Panc1 (cell line): ENCODE measurements at regions not wholly inside any gene's neighbourhood (a gene's known extent, or its start where the extent isn't known, plus 50 kb on each side); places are given as distances from the start of the nearest gene placed in this dataset.

ENCODE experiments used
- ATAC-seq: fragments of 200-7000 bp; cut with Tn5 transposase; 2 replicates; pipeline ENCODE4 v1.9.1; 2020; ENCODE audit warnings: mild to moderate bottlenecking, moderate library complexity
- BruUV-seq: library from RNA; stranded (reverse); fragments of 400-500 nt; replicated peaks from 2 replicates; lab custom pipeline; 2021; lab: Mats Ljungman, UMichigan
- CTCF ChIA-PET: fragments of 300-600 bp; sonication (Branson Sonifier 250); formaldehyde crosslinking; loops from one replicate; lab custom pipeline; 2022; ENCODE audit warnings: antibody characterized with exemption; lab: Charles Lee
- POLR2A ChIA-PET: fragments of 300-600 bp; sonication (Branson Sonifier 250); formaldehyde crosslinking; loops from one replicate; lab custom pipeline; 2022; ENCODE audit warnings: antibody characterized with exemption; lab: Charles Lee
- DNase-seq: peaks from one replicate; pipeline ENCODE4 v3.0.0-alpha.2; 2010; ENCODE audit warnings: low read depth, low spot score
- H3K27ac ChIP-seq: 2 replicates; pipeline ENCODE4 v1.5.1; 2011; ENCODE audit warnings: mild to moderate bottlenecking, low read length, inconsistent platforms
- H3K27me3 ChIP-seq: fragments of 200-500 bp; sonication (Bioruptor generic); 2 replicates; pipeline ENCODE4 v1.6.0; 2014; ENCODE audit warnings: low read length, inconsistent platforms; ENCODE audit not compliant: control insufficient read depth, insufficient read depth
- H3K36me3 ChIP-seq: fragments of 200-500 bp; sonication (Bioruptor generic); 2 replicates; pipeline ENCODE4 v1.5.1; 2014; ENCODE audit warnings: inconsistent platforms, mild to moderate bottlenecking, low read length, moderate library complexity; ENCODE audit not compliant: control insufficient read depth, insufficient read depth
- H3K4me1 ChIP-seq: 2 replicates; pipeline ENCODE4 v1.5.1; 2011; ENCODE audit warnings: inconsistent platforms, mild to moderate bottlenecking, low read length, moderate library complexity; ENCODE audit not compliant: control insufficient read depth, insufficient read depth
- H3K4me3 ChIP-seq, 2 experiments: 2 replicates each; pipeline ENCODE4 v1.5.1; 2011 to 2012; ENCODE audit warnings: low read depth in 2 of 2, low read length in 2 of 2, mild to moderate bottlenecking in 2 of 2, inconsistent platforms in 1 of 2, moderate library complexity in 1 of 2
- H3K9me3 ChIP-seq: fragments of 200-500 bp; sonication (Bioruptor generic); 2 replicates; pipeline ENCODE4 v1.5.1; 2014; ENCODE audit warnings: low read depth, mild to moderate bottlenecking, inconsistent platforms, low read length, moderate library complexity; ENCODE audit not compliant: control insufficient read depth, insufficient read depth
- POLR2AphosphoS5 ChIP-seq: IDR thresholded peaks from 2 replicates; pipeline ENCODE4 v1.6.1; 2012; ENCODE audit warnings: mild to moderate bottlenecking, low read depth, low read length, moderate library complexity
- SIN3A ChIP-seq: IDR thresholded peaks from 2 replicates; pipeline ENCODE4 v1.6.1; 2012; ENCODE audit warnings: low read depth, mild to moderate bottlenecking, low read length, moderate library complexity, borderline replicate concordance; ENCODE audit not compliant: insufficient read depth
- TCF7L2 ChIP-seq: IDR thresholded peaks from 2 replicates; pipeline ENCODE4 v1.6.1; 2011; ENCODE audit warnings: mild to moderate bottlenecking, low read depth, low read length, inconsistent platforms
- in situ Hi-C: cut with HindIII; loops from 2 replicates; pipeline ENCODE4 v1.10.0; 2016; ENCODE audit warnings: low sequenced_read_pairs, low pct_unique_long_range_greater_than_20kb
- intact Hi-C: fragments of 100-400 bp; cut with micrococcal nuclease; formaldehyde crosslinking; loops from one replicate; pipeline ENCODE4 v1.10.0; 2022; ENCODE audit not compliant: unreplicated experiment
- TF ChIP-seq, protein P1 (sequence below), 2 experiments: IDR thresholded peaks; 2 replicates each; pipeline ENCODE4 v1.6.1; 2011 to 2012; ENCODE audit warnings: low read depth in 2 of 2, control low read depth in 1 of 2, low read length in 1 of 2, mild to moderate bottlenecking in 1 of 2, moderate library complexity in 1 of 2; ENCODE audit not compliant: insufficient read depth in 1 of 2
- TF ChIP-seq, protein P2 (sequence below): fragments of 450-650 bp; IDR thresholded peaks from 2 replicates; pipeline ENCODE4 v1.5.1; 2017; ENCODE audit warnings: mild to moderate bottlenecking

- no peaks in the 10 kb centered on the region for H3K36me3 ChIP-seq
- DNase-seq: no peak
- H3K9me3 ChIP-seq: no peaks in the 10 kb centered on the region
- no peaks in the 10 kb centered on the region for H3K4me1 ChIP-seq
- intact Hi-C loops (no loop called here), in situ Hi-C loops (no loop called here)
- no TSS peak for BruUV-seq
- H3K4me3 ChIP-seq: no peak overlapping the region
- TF ChIP-seq SIN3A (no peak), TCF7L2 (no peak), POLR2AphosphoS5 (no peak)
- TF ChIP-seq, protein P1, sequence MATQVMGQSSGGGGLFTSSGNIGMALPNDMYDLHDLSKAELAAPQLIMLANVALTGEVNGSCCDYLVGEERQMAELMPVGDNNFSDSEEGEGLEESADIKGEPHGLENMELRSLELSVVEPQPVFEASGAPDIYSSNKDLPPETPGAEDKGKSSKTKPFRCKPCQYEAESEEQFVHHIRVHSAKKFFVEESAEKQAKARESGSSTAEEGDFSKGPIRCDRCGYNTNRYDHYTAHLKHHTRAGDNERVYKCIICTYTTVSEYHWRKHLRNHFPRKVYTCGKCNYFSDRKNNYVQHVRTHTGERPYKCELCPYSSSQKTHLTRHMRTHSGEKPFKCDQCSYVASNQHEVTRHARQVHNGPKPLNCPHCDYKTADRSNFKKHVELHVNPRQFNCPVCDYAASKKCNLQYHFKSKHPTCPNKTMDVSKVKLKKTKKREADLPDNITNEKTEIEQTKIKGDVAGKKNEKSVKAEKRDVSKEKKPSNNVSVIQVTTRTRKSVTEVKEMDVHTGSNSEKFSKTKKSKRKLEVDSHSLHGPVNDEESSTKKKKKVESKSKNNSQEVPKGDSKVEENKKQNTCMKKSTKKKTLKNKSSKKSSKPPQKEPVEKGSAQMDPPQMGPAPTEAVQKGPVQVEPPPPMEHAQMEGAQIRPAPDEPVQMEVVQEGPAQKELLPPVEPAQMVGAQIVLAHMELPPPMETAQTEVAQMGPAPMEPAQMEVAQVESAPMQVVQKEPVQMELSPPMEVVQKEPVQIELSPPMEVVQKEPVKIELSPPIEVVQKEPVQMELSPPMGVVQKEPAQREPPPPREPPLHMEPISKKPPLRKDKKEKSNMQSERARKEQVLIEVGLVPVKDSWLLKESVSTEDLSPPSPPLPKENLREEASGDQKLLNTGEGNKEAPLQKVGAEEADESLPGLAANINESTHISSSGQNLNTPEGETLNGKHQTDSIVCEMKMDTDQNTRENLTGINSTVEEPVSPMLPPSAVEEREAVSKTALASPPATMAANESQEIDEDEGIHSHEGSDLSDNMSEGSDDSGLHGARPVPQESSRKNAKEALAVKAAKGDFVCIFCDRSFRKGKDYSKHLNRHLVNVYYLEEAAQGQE (IDR thresholded peaks at IDR 0.05; ENCODE audit: insufficient read depth in 1 of 2, low read depth in 2 of 2, low read length in 1 of 2): no peak
- TF ChIP-seq, protein P2, sequence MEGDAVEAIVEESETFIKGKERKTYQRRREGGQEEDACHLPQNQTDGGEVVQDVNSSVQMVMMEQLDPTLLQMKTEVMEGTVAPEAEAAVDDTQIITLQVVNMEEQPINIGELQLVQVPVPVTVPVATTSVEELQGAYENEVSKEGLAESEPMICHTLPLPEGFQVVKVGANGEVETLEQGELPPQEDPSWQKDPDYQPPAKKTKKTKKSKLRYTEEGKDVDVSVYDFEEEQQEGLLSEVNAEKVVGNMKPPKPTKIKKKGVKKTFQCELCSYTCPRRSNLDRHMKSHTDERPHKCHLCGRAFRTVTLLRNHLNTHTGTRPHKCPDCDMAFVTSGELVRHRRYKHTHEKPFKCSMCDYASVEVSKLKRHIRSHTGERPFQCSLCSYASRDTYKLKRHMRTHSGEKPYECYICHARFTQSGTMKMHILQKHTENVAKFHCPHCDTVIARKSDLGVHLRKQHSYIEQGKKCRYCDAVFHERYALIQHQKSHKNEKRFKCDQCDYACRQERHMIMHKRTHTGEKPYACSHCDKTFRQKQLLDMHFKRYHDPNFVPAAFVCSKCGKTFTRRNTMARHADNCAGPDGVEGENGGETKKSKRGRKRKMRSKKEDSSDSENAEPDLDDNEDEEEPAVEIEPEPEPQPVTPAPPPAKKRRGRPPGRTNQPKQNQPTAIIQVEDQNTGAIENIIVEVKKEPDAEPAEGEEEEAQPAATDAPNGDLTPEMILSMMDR: no peak
- ChIA-PET POLR2A (no interaction called here), CTCF (no interaction called here)
- no peak for ATAC-seq
- no peaks in the 10 kb centered on the region for H3K27me3 ChIP-seq
- no peak overlapping the region for H3K27ac ChIP-seq
Observed at GRCh38 chr10:18976696-18977251, 71.8 kb upstream of the MALRD1 start.

GRCh38 chr10:18980089-18980629 is 68.4 kb upstream of the MALRD1 start:
- no peak for DNase-seq
- Histone ChIP-seq H3K4me3 (no peak overlapping the region), H3K9me3 (no peaks in the 10 kb centered on the region), H3K27me3 (no peaks in the 10 kb centered on the region), H3K36me3 (no peaks in the 10 kb centered on the region), H3K27ac (no peak overlapping the region), H3K4me1 (no peaks in the 10 kb centered on the region)
- ATAC-seq: no peak
- intact Hi-C loops: no loop called here
- ChIA-PET POLR2A (no interaction called here), CTCF (no interaction called here)
- BruUV-seq: no TSS peak
- in situ Hi-C loops: no loop called here
- TF ChIP-seq SIN3A (no peak), POLR2AphosphoS5 (no peak), TCF7L2 (no peak)
- TF ChIP-seq, protein P1 (IDR thresholded peaks at IDR 0.05; ENCODE audit: insufficient read depth in 1 of 2, low read depth in 2 of 2, low read length in 1 of 2): no peak
- TF ChIP-seq, protein P2: no peak
